ENCODE measurements at regions not wholly inside any gene's neighbourhood (a gene's known extent, or its start where the extent isn't known, plus 50 kb on each side); places are given as distances from the start of the nearest gene placed in this dataset.

- intact Hi-C loops (cut with DNase I; ENCODE audit: low total_unique reads) = no loop called here
- Histone ChIP-seq H3K27ac (no peak overlapping the region), H3K9me3 (peaks cover 0 to 1% (median 0%) of the 10 kb centered on the region in 8 donors), H3K4me1 (no peaks in the 10 kb centered on the region), H3K4me3 (no peak overlapping the region), H3K36me3 (no peaks in the 10 kb centered on the region), H3K27me3 (replicated peaks in 1 of 7) (no peaks in the 10 kb centered on the region)
- WGBS, 5 donors = 94 to 98% (median 97%) methylated on average over 1 of the region's 1 CpG
- TF ChIP-seq CTCF (IDR thresholded peaks at IDR 0.05 in 8 of 11, conservative IDR thresholded peaks at IDR 0.05 in 3 of 11) = no peak
- TF ChIP-seq POLR2AphosphoS5 (IDR thresholded peaks at IDR 0.05) = no peak
- TF ChIP-seq POLR2A (IDR thresholded peaks at IDR 0.05) = no peak
- no peak for DNase-seq
These were observed 169.0 kb downstream of the ETNK1 start for GRCh38 chr12:22794017-22794416.

DNA sequence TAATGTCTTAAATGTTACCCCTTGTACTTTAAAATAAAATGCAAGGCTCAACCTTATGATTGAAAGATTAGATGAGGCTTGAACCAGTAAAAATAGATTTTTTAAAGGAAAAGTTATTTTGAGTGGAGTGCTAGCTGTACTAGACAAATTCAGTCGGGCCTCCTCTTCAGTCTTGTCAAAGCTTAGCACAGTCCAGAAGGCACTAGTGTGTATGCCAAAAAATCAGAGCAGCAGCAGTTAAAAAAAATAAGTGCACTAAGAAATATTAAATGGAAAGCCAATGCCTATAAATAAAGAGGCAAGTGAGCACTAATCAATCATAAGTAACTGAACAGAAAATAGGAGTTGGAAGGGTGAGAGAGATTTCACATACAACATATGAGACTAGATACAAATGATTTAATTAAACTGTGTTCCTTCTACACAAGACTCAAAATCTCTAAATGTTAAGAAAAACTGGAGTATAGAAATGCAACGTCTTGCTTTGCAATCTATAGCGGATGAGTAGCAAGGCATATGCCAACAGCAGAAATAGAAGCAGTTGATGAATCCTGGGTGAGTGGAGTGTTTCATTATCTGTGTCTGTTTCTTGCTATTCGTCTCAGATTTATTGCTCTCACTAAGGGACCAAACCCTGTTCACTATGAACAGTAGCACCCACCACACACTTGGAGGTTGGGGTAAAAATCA lies 172.1 kb downstream of the ETNK1 start:
- H3K36me3 ChIP-seq = no peaks in the 10 kb centered on the region
- DNase-seq = no peak
- no peaks in the 10 kb centered on the region for H3K27me3 ChIP-seq (replicated peaks in 1 of 7)
- no peaks in the 10 kb centered on the region for H3K4me1 ChIP-seq
- H3K9me3 ChIP-seq = no peaks in the 10 kb centered on the region
- no peak overlapping the region for H3K27ac ChIP-seq
- 80 to 89% (median 83%) methylated on average over 4 of the region's 4 CpGs for WGBS, 5 donors
- intact Hi-C loops (cut with DNase I; ENCODE audit: low total_unique reads) = no loop called here
- no peak overlapping the region for H3K4me3 ChIP-seq
- no peak for TF ChIP-seq POLR2AphosphoS5 (IDR thresholded peaks at IDR 0.05)
- no peak for TF ChIP-seq CTCF (IDR thresholded peaks at IDR 0.05 in 8 of 11, conservative IDR thresholded peaks at IDR 0.05 in 3 of 11)
- no peak for TF ChIP-seq POLR2A (IDR thresholded peaks at IDR 0.05)

DNA sequence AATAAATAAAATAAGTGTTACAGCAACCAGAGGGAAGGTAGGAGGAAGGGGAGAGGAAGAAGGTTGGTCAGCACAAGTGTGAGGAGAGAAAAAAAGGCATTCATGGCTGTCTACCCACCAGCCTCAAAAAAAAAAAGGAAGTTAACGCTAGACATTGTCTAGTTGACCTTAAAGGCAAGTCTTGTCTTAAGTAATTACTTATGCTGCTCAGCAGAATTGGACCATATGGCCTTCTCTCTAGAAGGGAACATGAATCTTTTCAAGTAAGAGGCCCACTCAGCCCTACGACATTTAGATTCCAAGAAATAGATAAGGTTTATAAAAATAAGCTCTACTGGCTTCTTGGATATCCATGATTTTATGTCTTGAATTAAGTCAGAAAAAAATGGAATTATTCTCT lies 172.7 kb downstream of the ETNK1 start:
- no peaks in the 10 kb centered on the region for H3K36me3 ChIP-seq
- TF ChIP-seq POLR2A (IDR thresholded peaks at IDR 0.05) (no peak), POLR2AphosphoS5 (IDR thresholded peaks at IDR 0.05) (no peak), CTCF (IDR thresholded peaks at IDR 0.05 in 8 of 11, conservative IDR thresholded peaks at IDR 0.05 in 3 of 11) (no peak)
- H3K4me1 ChIP-seq = no peaks in the 10 kb centered on the region
- no peak for DNase-seq
- H3K27ac ChIP-seq = no peak overlapping the region
- H3K27me3 ChIP-seq (replicated peaks in 1 of 7) = no peaks in the 10 kb centered on the region
- no peaks in the 10 kb centered on the region for H3K9me3 ChIP-seq
- H3K4me3 ChIP-seq = no peak overlapping the region
- 39 to 49% (median 42%) methylated on average over 2 of the region's 2 CpGs for WGBS, 5 donors
- intact Hi-C loops (cut with DNase I; ENCODE audit: low total_unique reads) = no loop called here

DNA sequence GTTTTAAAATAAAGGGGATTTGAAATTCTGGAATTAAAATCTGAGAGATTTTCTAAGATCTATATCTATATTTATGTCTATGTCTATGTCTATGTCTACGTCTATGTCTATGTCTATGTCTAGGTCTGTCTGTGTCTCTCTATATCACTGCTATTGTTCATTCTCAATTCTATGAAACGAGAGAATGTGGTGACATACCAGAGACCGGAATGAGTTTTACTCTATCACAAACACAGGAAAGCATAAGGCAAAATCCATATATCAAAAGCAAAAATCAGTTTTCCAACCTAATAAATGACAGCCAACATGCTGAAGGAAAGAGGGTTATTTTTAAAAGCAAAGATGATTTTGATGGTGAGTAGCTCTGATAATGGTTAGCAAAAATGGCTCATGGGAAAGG lies 173.1 kb downstream of the ETNK1 start:
- H3K9me3 ChIP-seq = no peaks in the 10 kb centered on the region
- no peak overlapping the region for H3K27ac ChIP-seq
- H3K4me1 ChIP-seq = no peaks in the 10 kb centered on the region
- H3K27me3 ChIP-seq (replicated peaks in 1 of 7) = no peaks in the 10 kb centered on the region
- 84 to 94% (median 87%) methylated on average over 3 of the region's 3 CpGs for WGBS, 5 donors
- no peaks in the 10 kb centered on the region for H3K36me3 ChIP-seq
- no peak for TF ChIP-seq POLR2AphosphoS5 (IDR thresholded peaks at IDR 0.05)
- no peak for TF ChIP-seq POLR2A (IDR thresholded peaks at IDR 0.05)
- TF ChIP-seq CTCF (IDR thresholded peaks at IDR 0.05 in 8 of 11, conservative IDR thresholded peaks at IDR 0.05 in 3 of 11) = no peak
- DNase-seq = no peak
- intact Hi-C loops (cut with DNase I; ENCODE audit: low total_unique reads) = no loop called here
- no peak overlapping the region for H3K4me3 ChIP-seq

Measured in spleen (tissue), 11 donors.